H9 (cell line): ENCODE measurements at regions not wholly inside any gene's neighbourhood (a gene's known extent, or its start where the extent isn't known, plus 50 kb on each side); places are given as distances from the start of the nearest gene placed in this dataset.

Experiments
- DNase-seq: peaks from one replicate; pipeline ENCODE4 v3.0.0-alpha.2; 2017
- H2AFZ ChIP-seq: one replicate; pipeline ENCODE4 v1.6.1; 2013; ENCODE audit warnings: mild to moderate bottlenecking, low read length, control low read depth, moderate library complexity
- H2AK5ac ChIP-seq: 2 replicates; pipeline ENCODE4 v1.6.1; 2013; ENCODE audit warnings: low read length, control low read depth, mixed read lengths; ENCODE audit not compliant: insufficient read length
- H2BK120ac ChIP-seq: one replicate; pipeline ENCODE4 v1.6.1; 2013; ENCODE audit warnings: low read depth, mild to moderate bottlenecking, low read length, control low read depth, inconsistent platforms; ENCODE audit not compliant: poor library complexity, severe bottlenecking
- H2BK12ac ChIP-seq: 2 replicates; pipeline ENCODE4 v1.6.1; 2013; ENCODE audit warnings: low read length, control low read depth, mixed read lengths, low read depth; ENCODE audit not compliant: insufficient read length
- H2BK15ac ChIP-seq: 2 replicates; pipeline ENCODE4 v1.6.1; 2013; ENCODE audit warnings: low read depth, low read length, control low read depth
- H2BK20ac ChIP-seq: one replicate; pipeline ENCODE4 v1.6.1; 2013; ENCODE audit warnings: low read depth, mild to moderate bottlenecking, low read length, control low read depth, inconsistent platforms; ENCODE audit not compliant: poor library complexity, severe bottlenecking
- H2BK5ac ChIP-seq: 2 replicates; pipeline ENCODE4 v1.6.1; 2013; ENCODE audit warnings: low read length, control low read depth, mixed read lengths; ENCODE audit not compliant: insufficient read length
- H3K14ac ChIP-seq: 2 replicates; pipeline ENCODE4 v1.6.1; 2013; ENCODE audit warnings: low read length, control low read depth; ENCODE audit not compliant: insufficient read depth
- H3K18ac ChIP-seq: 2 replicates; pipeline ENCODE4 v1.6.1; 2013; ENCODE audit warnings: low read depth, mild to moderate bottlenecking, mixed read lengths, low read length, control low read depth; ENCODE audit not compliant: insufficient read length
- H3K23ac ChIP-seq: 2 replicates; pipeline ENCODE4 v1.6.1; 2013; ENCODE audit warnings: low read length, control low read depth, mixed read lengths, low read depth; ENCODE audit not compliant: insufficient read length
- H3K23me2 ChIP-seq: 2 replicates; pipeline ENCODE4 v1.6.1; 2013; ENCODE audit warnings: low read depth, mild to moderate bottlenecking, mixed read lengths, low read length, control low read depth; ENCODE audit not compliant: insufficient read length, poor library complexity, severe bottlenecking
- H3K27ac ChIP-seq: 2 replicates; pipeline ENCODE4 v1.5.1; 2013; ENCODE audit warnings: low read length, control low read depth, mixed read lengths, low read depth; ENCODE audit not compliant: insufficient read length
- H3K27me3 ChIP-seq: 2 replicates; pipeline ENCODE4 v1.6.1; 2013; ENCODE audit warnings: low read length, control low read depth, inconsistent platforms; ENCODE audit not compliant: insufficient read depth
- H3K4ac ChIP-seq: 2 replicates; pipeline ENCODE4 v1.6.1; 2013; ENCODE audit warnings: low read depth, mild to moderate bottlenecking, control low read depth, inconsistent platforms, low read length, moderate library complexity
- H3K4me1 ChIP-seq: 2 replicates; pipeline ENCODE4 v1.6.1; 2013; ENCODE audit warnings: low read length, control low read depth, inconsistent platforms; ENCODE audit not compliant: insufficient read depth
- H3K4me2 ChIP-seq: 2 replicates; pipeline ENCODE4 v1.6.1; 2013; ENCODE audit warnings: low read length, control low read depth, mixed read lengths; ENCODE audit not compliant: insufficient read length, insufficient read depth
- H3K56ac ChIP-seq: 2 replicates; pipeline ENCODE4 v1.6.1; 2013; ENCODE audit warnings: low read depth, mild to moderate bottlenecking, mixed read lengths, low read length, control low read depth; ENCODE audit not compliant: insufficient read length
- H3K79me1 ChIP-seq: 2 replicates; pipeline ENCODE4 v1.6.1; 2013; ENCODE audit warnings: low read depth, mild to moderate bottlenecking, moderate library complexity, low read length, control low read depth, inconsistent platforms; ENCODE audit not compliant: insufficient read depth, poor library complexity, severe bottlenecking
- H3K79me2 ChIP-seq: 2 replicates; pipeline ENCODE4 v1.6.1; 2013; ENCODE audit warnings: low read length, control low read depth, inconsistent platforms; ENCODE audit not compliant: insufficient read depth
- H3K9ac ChIP-seq: 2 replicates; pipeline ENCODE4 v1.6.1; 2013; ENCODE audit warnings: low read length, control low read depth, mixed read lengths; ENCODE audit not compliant: insufficient read length; ENCODE audit errors: extremely low read depth
- H3K9me3 ChIP-seq: one replicate; pipeline ENCODE4 v1.6.1; 2013; ENCODE audit warnings: low read depth, low read length, inconsistent platforms; ENCODE audit not compliant: control insufficient read depth
- H3T11ph ChIP-seq: one replicate; pipeline ENCODE4 v1.6.1; 2013; ENCODE audit warnings: mild to moderate bottlenecking, low read length, control low read depth, inconsistent platforms
- H4K20me1 ChIP-seq: one replicate; pipeline ENCODE4 v1.6.1; 2013; ENCODE audit not compliant: control insufficient read depth, insufficient read length, insufficient read depth
- H4K5ac ChIP-seq: 2 replicates; pipeline ENCODE4 v1.6.1; 2013; ENCODE audit warnings: low read depth, mild to moderate bottlenecking, mixed read lengths, low read length, control low read depth; ENCODE audit not compliant: insufficient read length
- H4K8ac ChIP-seq: replicated peaks from 2 replicates; pipeline ENCODE4 v1.6.1; 2013; ENCODE audit warnings: low read length, control low read depth, mixed read lengths, low read depth; ENCODE audit not compliant: insufficient read length
- H4K91ac ChIP-seq: 2 replicates; pipeline ENCODE4 v1.6.1; 2013; ENCODE audit warnings: low read depth, mild to moderate bottlenecking, moderate library complexity, mixed read lengths, low read length, control low read depth; ENCODE audit not compliant: insufficient read length
- H3K27ac Mint-ChIP-seq, 3 experiments: 2 replicates in 2 of 3; 3 replicates in 1 of 3; pipeline ENCODE4 v1.8.0; 2020 to 2021; ENCODE audit warnings: mixed read lengths in 3 of 3, mild to moderate bottlenecking in 1 of 3, moderate library complexity in 1 of 3
- H3K27me3 Mint-ChIP-seq: 2 replicates; pipeline ENCODE4 v1.8.0; 2021; ENCODE audit warnings: low read depth, mild to moderate bottlenecking, moderate library complexity, mixed read lengths
- H3K36me3 Mint-ChIP-seq, 3 experiments: 2 replicates in 2 of 3; 3 replicates in 1 of 3; pipeline ENCODE4 v1.8.0; 2020 to 2021; ENCODE audit warnings: low read depth in 3 of 3, mixed read lengths in 3 of 3; ENCODE audit not compliant: insufficient read depth in 1 of 3
- H3K4me1 Mint-ChIP-seq, 2 experiments: 2 replicates each; pipeline ENCODE4 v1.8.0; 2020; ENCODE audit warnings: mixed read lengths in 2 of 2
- H3K4me3 Mint-ChIP-seq, 2 experiments: 2 replicates in 1 of 2; 3 replicates in 1 of 2; pipeline ENCODE4 v1.8.0; 2020 to 2021; ENCODE audit warnings: mild to moderate bottlenecking in 2 of 2, mixed read lengths in 2 of 2, moderate library complexity in 1 of 2
- H3K9me3 Mint-ChIP-seq, 2 experiments: 2 replicates in 1 of 2; 3 replicates in 1 of 2; pipeline ENCODE4 v1.8.0; 2020; ENCODE audit warnings: mild to moderate bottlenecking in 2 of 2, mixed read lengths in 2 of 2, moderate library complexity in 1 of 2
- WGBS: extraction: QIAGEN DNeasy Blood & Tissue Kit; methylation state at CpG from one replicate; pipeline ENCODE4 v1.1.7; 2013; ENCODE audit warnings: missing lambda C conversion rate, low lambda C conversion rate, mixed read lengths; ENCODE audit not compliant: insufficient read length; ENCODE audit errors: extremely low coverage; 5-methylcytosine and 5-hydroxymethylcytosine counted together
- TF ChIP-seq, protein P1 (sequence below): fragments of 200-600 bp; sonication (generic); conservative IDR thresholded peaks from 3 replicates; pipeline ENCODE4 v1.8.0; 2021; ENCODE audit warnings: antibody characterized with exemption, mild to moderate bottlenecking

GRCh38 chr2:80715433-80715832, 410.9 kb upstream of the LRRTM1 start:
- Histone ChIP-seq H3K23ac (no peak overlapping the region), H4K5ac (no peak overlapping the region), H3K4ac (no peak overlapping the region), H2BK15ac (no peak overlapping the region), H2BK120ac (no peak overlapping the region), H3K9me3 (no peaks in the 10 kb centered on the region), H3K27me3 (no peaks in the 10 kb centered on the region), H3K9ac (no peak overlapping the region), H3K27ac (no peak overlapping the region), H3K56ac (no peak overlapping the region), H2BK20ac (no peak overlapping the region), H2BK12ac (no peak overlapping the region), H3K23me2 (no peaks in the 10 kb centered on the region), H4K8ac (no peak overlapping the region), H3K4me2 (no peak overlapping the region), H3K79me2 (no peaks in the 10 kb centered on the region), H3K79me1 (no peaks in the 10 kb centered on the region), H2BK5ac (no peak overlapping the region), H3K14ac (no peak overlapping the region), H3T11ph (no peak overlapping the region), H2AFZ (no peak overlapping the region), H3K18ac (no peak overlapping the region), H3K4me1 (no peaks in the 10 kb centered on the region), H2AK5ac (no peak overlapping the region), H4K20me1 (no peaks in the 10 kb centered on the region), H4K91ac (no peak overlapping the region)
- no peaks in the 10 kb centered on the region for H3K36me3 Mint-ChIP-seq
- H3K4me3 Mint-ChIP-seq: no peak overlapping the region
- H3K27ac Mint-ChIP-seq: no peak overlapping the region
- no CpG with 5 or more reads among the region's 1 CpG for WGBS
- no peaks in the 10 kb centered on the region for H3K27me3 Mint-ChIP-seq
- H3K9me3 Mint-ChIP-seq: no peaks in the 10 kb centered on the region
- TF ChIP-seq, protein P1, sequence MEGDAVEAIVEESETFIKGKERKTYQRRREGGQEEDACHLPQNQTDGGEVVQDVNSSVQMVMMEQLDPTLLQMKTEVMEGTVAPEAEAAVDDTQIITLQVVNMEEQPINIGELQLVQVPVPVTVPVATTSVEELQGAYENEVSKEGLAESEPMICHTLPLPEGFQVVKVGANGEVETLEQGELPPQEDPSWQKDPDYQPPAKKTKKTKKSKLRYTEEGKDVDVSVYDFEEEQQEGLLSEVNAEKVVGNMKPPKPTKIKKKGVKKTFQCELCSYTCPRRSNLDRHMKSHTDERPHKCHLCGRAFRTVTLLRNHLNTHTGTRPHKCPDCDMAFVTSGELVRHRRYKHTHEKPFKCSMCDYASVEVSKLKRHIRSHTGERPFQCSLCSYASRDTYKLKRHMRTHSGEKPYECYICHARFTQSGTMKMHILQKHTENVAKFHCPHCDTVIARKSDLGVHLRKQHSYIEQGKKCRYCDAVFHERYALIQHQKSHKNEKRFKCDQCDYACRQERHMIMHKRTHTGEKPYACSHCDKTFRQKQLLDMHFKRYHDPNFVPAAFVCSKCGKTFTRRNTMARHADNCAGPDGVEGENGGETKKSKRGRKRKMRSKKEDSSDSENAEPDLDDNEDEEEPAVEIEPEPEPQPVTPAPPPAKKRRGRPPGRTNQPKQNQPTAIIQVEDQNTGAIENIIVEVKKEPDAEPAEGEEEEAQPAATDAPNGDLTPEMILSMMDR: no peak
- no peaks in the 10 kb centered on the region for H3K4me1 Mint-ChIP-seq
- DNase-seq: no peak
